Neuron (in vitro differentiated cells): ENCODE measurements at regions not wholly inside any gene's neighbourhood (a gene's known extent, or its start where the extent isn't known, plus 50 kb on each side); places are given as distances from the start of the nearest gene placed in this dataset.
"Not testable (repeated sequence)": the region's sequence is repeated elsewhere in the genome, so short reads cannot be mapped to it uniquely, and the experiment has no call there.

ENCODE experiments used
- H2AFZ ChIP-seq: one replicate; pipeline ENCODE4 v1.6.1; 2013; ENCODE audit warnings: low read depth, mild to moderate bottlenecking, inconsistent platforms, low read length, moderate library complexity
- H3K27me3 ChIP-seq: one replicate; pipeline ENCODE4 v1.6.1; 2013; ENCODE audit warnings: low read length; ENCODE audit not compliant: insufficient read depth
- H3K36me3 ChIP-seq: one replicate; pipeline ENCODE4 v1.6.1; 2013; ENCODE audit warnings: low read length; ENCODE audit not compliant: insufficient read depth
- H3K4me1 ChIP-seq: one replicate; pipeline ENCODE4 v1.6.1; 2013; ENCODE audit warnings: low read length; ENCODE audit not compliant: insufficient read depth
- H3K4me3 ChIP-seq: 2 replicates; pipeline ENCODE4 v1.5.1; 2013; ENCODE audit warnings: mild to moderate bottlenecking, low read length, moderate library complexity
- H3K9me3 ChIP-seq: one replicate; pipeline ENCODE4 v1.6.1; 2013; ENCODE audit warnings: low read length

GRCh38 chr2:144796936-144797335, 277.0 kb upstream of the ZEB2 start:
- H3K9me3 ChIP-seq, result no peaks in the 10 kb centered on the region
- H3K4me1 ChIP-seq, result peaks cover 9% of the 10 kb centered on the region
- H2AFZ ChIP-seq, result no peak overlapping the region
- no peaks in the 10 kb centered on the region for H3K36me3 ChIP-seq
- H3K27me3 ChIP-seq, result no peaks in the 10 kb centered on the region
- H3K4me3 ChIP-seq, result no peak overlapping the region

GRCh38 chr2:144796164-144796563, 276.2 kb upstream of the ZEB2 start:
- H3K36me3 ChIP-seq, result no peaks in the 10 kb centered on the region

GRCh38 chr2:144785253-144785652, 265.3 kb upstream of the ZEB2 start:
- H3K4me1 ChIP-seq, result no peaks in the 10 kb centered on the region
- H3K36me3 ChIP-seq, result no peaks in the 10 kb centered on the region
- peaks cover 6% of the 10 kb centered on the region for H3K9me3 ChIP-seq
- H3K27me3 ChIP-seq, result no peaks in the 10 kb centered on the region
- H2AFZ ChIP-seq, result no peak overlapping the region
- H3K4me3 ChIP-seq, result no peak overlapping the region

More at GRCh38 chr2:144796164-144796563, 276.2 kb upstream of the ZEB2 start:
- Histone ChIP-seq H3K9me3 (no peaks in the 10 kb centered on the region), H2AFZ (no peak overlapping the region), H3K4me1 (peaks cover 6% of the 10 kb centered on the region), H3K27me3 (no peaks in the 10 kb centered on the region), H3K4me3 (no peak overlapping the region)

- no peaks in the 10 kb centered on the region for H3K4me1 ChIP-seq
- peaks cover 3% of the 10 kb centered on the region for H3K9me3 ChIP-seq
- no peak overlapping the region for H3K4me3 ChIP-seq
- H3K36me3 ChIP-seq, result no peaks in the 10 kb centered on the region
- H2AFZ ChIP-seq, result no peak overlapping the region
- H3K27me3 ChIP-seq, result no peaks in the 10 kb centered on the region
These were observed 261.1 kb upstream of the ZEB2 start for GRCh38 chr2:144780983-144781382.

- Histone ChIP-seq H3K9me3 (no peaks in the 10 kb centered on the region), H3K4me3 (no peak overlapping the region), H3K36me3 (no peaks in the 10 kb centered on the region), H3K4me1 (no peaks in the 10 kb centered on the region), H2AFZ (no peak overlapping the region), H3K27me3 (no peaks in the 10 kb centered on the region)
These were observed 256.8 kb upstream of the ZEB2 start for GRCh38 chr2:144776766-144777165.

- H3K9me3 ChIP-seq, result no peaks in the 10 kb centered on the region
- no peaks in the 10 kb centered on the region for H3K36me3 ChIP-seq
- no peaks in the 10 kb centered on the region for H3K4me1 ChIP-seq
- no peak overlapping the region for H3K4me3 ChIP-seq
- no peaks in the 10 kb centered on the region for H3K27me3 ChIP-seq
- H2AFZ ChIP-seq, result no peak overlapping the region
These were observed 254.9 kb upstream of the ZEB2 start for GRCh38 chr2:144774809-144775208.

- Histone ChIP-seq H2AFZ (no peak overlapping the region), H3K9me3 (no peaks in the 10 kb centered on the region), H3K27me3 (no peaks in the 10 kb centered on the region), H3K4me3 (no peak overlapping the region), H3K4me1 (no peaks in the 10 kb centered on the region), H3K36me3 (no peaks in the 10 kb centered on the region)
These were observed 251.4 kb upstream of the ZEB2 start for GRCh38 chr2:144771348-144771747.

- no peak overlapping the region for H3K4me3 ChIP-seq
- no peak overlapping the region for H2AFZ ChIP-seq
- H3K4me1 ChIP-seq, result no peaks in the 10 kb centered on the region
- no peaks in the 10 kb centered on the region for H3K36me3 ChIP-seq
- H3K9me3 ChIP-seq, result no peaks in the 10 kb centered on the region
- no peaks in the 10 kb centered on the region for H3K27me3 ChIP-seq
These were observed 250.8 kb upstream of the ZEB2 start for GRCh38 chr2:144770616-144771230.

GRCh38 chr2:144760939-144761338, 241.0 kb upstream of the ZEB2 start:
- H3K27me3 ChIP-seq, H3K4me1 ChIP-seq, H2AFZ ChIP-seq, H3K9me3 ChIP-seq, H3K4me3 ChIP-seq, H3K36me3 ChIP-seq: not testable (repeated sequence)

- Histone ChIP-seq H3K9me3 (no peaks in the 10 kb centered on the region), H2AFZ (no peak overlapping the region), H3K4me3 (no peak overlapping the region), H3K4me1 (no peaks in the 10 kb centered on the region), H3K36me3 (no peaks in the 10 kb centered on the region), H3K27me3 (no peaks in the 10 kb centered on the region)
These were observed 239.8 kb upstream of the ZEB2 start for GRCh38 chr2:144759746-144760145.

- not testable (repeated sequence) for H2AFZ ChIP-seq, H3K27me3 ChIP-seq, H3K36me3 ChIP-seq, H3K4me1 ChIP-seq, H3K4me3 ChIP-seq, H3K9me3 ChIP-seq
These were observed 238.3 kb upstream of the ZEB2 start for GRCh38 chr2:144758196-144758595.

- H3K9me3 ChIP-seq, result no peaks in the 10 kb centered on the region
- no peaks in the 10 kb centered on the region for H3K27me3 ChIP-seq
- no peak overlapping the region for H3K4me3 ChIP-seq
- no peaks in the 10 kb centered on the region for H3K36me3 ChIP-seq
- no peak overlapping the region for H2AFZ ChIP-seq
- H3K4me1 ChIP-seq, result no peaks in the 10 kb centered on the region
These were observed 233.5 kb upstream of the ZEB2 start for GRCh38 chr2:144753416-144753815.

GRCh38 chr2:144751142-144751905, 231.4 kb upstream of the ZEB2 start:
- H3K27me3 ChIP-seq, result no peaks in the 10 kb centered on the region
- H2AFZ ChIP-seq, result no peak overlapping the region
- H3K36me3 ChIP-seq, result no peaks in the 10 kb centered on the region
- no peaks in the 10 kb centered on the region for H3K9me3 ChIP-seq
- no peaks in the 10 kb centered on the region for H3K4me1 ChIP-seq
- H3K4me3 ChIP-seq, result no peak overlapping the region

GRCh38 chr2:144749188-144749587, 229.3 kb upstream of the ZEB2 start:
- H3K4me3 ChIP-seq, result no peak overlapping the region

More at GRCh38 chr2:144749188-144749587, 229.3 kb upstream of the ZEB2 start:
- no peak overlapping the region for H2AFZ ChIP-seq
- no peaks in the 10 kb centered on the region for H3K9me3 ChIP-seq
- no peaks in the 10 kb centered on the region for H3K4me1 ChIP-seq
- no peaks in the 10 kb centered on the region for H3K36me3 ChIP-seq
- no peaks in the 10 kb centered on the region for H3K27me3 ChIP-seq
